ENCODE measurements at regions not wholly inside any gene's neighbourhood (a gene's known extent, or its start where the extent isn't known, plus 50 kb on each side); places are given as distances from the start of the nearest gene placed in this dataset.
"Not testable (repeated sequence)": the region's sequence is repeated elsewhere in the genome, so short reads cannot be mapped to it uniquely, and the experiment has no call there.

DNA sequence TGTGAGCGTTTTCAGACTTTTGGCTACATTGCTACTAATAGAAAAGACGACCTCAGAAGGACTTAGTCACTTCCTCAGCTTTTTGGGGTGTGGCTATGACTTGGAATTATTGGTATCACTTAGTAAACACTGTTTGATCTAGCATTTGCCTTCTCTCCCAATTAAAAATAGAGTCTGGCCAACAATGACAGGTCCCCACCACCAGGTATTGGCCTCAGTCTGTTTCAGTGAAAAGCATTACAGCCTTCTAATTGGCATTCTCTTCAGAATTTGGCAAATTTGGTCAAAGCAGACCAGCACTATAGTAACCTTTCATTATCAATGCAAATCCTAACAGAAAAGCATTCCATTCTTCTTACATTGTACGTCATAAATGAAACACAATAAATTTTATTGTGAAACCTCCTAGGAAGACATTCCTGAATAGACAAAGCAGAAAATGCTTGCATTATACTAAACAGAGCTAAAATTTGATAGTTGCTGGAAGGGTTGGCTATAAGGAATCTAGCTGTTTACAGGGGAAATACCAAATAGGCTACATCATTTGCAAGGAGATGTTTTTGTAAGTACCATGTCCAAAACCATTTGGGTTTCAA is 613.9 kb downstream of the IRS1 start:
- no peak for DNase-seq

DNA sequence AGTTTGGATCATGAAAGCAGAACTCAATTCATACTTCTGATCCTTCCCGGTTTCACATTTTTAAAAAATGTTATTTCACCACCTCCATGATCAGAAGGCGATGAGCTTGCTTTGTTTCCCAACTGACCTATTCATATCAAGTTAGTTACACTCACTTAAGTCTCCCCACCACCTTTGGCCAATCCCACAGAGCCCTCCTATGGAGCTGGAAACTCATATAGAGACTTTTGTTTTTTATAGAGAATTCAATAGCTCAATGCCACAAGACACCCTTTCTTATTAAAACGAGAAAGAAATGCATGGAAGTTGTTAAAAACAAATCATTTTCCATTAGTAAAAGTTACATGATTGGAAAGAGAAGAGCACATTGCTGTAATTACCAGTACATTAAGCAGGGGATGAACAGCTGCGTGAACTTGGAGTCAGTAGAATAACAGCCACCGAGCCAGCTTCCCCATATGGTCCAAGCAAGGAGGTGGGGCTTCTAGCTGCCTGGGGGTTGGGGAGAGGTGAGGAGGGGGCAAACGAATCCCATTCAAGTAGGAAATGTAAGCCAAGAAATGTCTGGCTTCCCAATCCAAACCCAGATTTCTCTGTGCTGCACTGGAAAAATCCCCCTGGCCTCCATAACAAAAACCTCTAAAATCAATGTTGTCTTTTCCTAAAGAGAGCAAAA is 614.5 kb downstream of the IRS1 start:
- no peak for DNase-seq

DNA sequence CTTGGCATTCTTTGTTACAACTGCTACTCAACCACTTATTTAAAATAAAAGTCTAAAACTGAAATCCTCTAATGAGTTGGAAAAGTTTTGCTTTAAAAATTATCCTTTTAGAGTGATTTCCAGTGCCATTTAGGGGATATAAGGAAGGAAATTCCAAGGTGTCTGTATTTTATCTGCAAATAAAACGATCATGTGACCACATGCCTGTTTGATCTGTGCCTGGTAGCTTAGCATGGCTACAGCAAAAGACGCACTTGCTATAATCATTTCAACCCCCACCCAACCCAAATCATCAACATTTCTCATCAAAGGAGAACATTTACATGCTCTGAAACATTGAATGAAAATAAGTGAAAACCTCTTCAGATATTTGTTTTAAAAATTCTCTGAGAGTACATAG is 615.1 kb downstream of the IRS1 start:
- no peak for DNase-seq

DNA sequence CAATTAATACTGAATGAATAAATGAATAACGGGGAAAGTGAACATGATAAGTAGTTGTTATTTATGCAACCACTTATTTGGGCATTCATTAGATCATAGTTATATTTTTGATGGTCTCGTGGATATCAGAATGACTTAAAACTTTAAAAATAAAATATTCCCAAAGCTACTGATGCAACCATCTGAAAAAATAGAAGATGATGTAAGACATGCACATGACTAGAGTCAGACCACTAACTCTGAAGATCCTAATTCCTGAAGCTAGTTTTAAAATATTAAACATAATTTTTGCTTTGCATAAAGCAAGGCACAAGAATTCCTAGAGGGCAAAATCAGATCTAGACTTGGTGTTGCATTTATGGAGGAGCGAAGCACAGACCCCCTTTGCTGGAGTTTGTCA is 616.1 kb downstream of the IRS1 start:
- no peak for DNase-seq

DNA sequence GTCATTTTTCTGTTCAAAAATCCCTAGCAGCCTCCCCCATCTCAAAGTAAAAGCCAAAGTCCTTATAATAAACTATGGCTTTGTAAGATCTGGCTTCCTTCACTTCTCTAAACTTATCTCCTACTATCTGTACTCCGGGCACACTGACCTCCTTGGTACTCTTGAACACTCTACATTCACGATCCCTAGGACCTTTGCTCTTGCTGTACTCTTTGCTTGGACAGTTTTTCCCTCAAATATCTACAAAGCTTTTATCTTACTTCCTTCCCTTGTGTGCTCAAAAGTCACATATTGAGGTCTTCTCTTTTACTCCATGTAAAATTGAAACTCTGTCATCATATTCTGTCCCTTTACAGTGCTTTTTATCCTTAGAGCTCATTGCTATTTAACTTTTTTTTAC is 616.6 kb downstream of the IRS1 start:
- DNase-seq, result no peak

DNA sequence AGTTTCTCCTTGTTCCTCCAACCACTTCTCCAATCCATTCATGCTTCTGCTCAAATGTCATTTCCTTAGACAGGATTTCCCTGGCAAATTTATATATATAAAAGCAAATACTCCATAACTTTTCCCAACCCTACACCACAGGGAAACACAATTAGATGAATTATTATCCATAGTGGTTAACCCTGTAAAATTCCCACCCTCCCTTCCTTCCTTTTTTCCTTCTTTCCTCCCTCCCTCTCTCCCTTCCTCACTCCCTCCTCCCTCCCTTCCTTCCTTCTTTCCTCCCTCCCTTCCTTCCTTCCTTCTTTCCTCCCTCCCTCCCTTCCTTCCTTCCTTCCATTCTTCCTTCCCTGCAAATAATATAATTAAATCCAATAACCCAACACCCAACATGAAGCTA is 617.7 kb downstream of the IRS1 start:
- no peak for DNase-seq

DNA sequence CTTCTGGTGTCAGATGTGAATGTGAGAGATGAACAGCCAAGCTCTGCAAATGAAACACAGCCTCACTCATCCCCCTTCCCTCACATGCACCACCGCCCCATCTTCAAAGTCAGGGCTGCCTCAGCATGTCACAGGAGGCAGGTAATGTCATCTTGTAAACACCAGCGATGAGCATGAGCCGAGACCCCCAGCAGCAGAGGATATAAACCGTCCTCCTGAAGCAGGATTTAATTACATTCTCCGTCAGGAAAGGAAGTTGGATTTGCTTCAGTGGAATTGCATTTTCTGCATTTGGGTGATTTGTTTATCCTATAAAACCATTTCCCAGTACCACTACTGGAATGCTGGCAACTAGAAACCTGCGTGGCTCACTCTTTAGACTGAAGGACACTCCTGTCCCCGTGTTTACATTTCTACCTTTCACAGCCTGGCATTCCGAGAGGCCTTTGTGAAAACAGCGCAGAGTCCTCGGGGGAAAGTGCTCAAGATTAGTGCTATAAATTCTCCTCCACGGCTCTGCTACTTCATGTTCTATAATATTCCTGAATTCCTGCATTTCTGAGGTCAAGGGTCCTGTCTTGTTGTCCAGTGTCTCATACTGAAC is 619.2 kb downstream of the IRS1 start:
- DNase-seq, result no peak

DNA sequence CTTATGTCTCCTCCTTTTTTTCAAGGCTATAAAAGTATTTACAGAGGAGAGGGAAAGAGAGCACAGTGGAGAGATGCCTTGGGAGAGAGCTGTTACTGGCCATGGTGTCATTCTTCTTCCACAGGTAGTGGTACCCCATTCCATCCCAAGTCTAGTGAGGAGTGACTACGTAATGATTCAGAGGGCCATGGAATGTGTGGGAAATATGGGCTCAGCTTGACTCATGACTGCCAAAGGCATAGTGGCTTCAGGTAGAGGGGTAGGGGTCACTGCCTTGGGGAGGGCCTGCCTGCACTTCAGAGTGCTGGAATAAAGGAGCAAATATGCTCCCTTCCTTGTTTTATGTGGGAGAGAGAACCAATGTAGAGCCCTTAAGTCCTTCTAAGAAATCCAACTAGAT is 620.6 kb downstream of the IRS1 start:
- DNase-seq, result no peak

DNA sequence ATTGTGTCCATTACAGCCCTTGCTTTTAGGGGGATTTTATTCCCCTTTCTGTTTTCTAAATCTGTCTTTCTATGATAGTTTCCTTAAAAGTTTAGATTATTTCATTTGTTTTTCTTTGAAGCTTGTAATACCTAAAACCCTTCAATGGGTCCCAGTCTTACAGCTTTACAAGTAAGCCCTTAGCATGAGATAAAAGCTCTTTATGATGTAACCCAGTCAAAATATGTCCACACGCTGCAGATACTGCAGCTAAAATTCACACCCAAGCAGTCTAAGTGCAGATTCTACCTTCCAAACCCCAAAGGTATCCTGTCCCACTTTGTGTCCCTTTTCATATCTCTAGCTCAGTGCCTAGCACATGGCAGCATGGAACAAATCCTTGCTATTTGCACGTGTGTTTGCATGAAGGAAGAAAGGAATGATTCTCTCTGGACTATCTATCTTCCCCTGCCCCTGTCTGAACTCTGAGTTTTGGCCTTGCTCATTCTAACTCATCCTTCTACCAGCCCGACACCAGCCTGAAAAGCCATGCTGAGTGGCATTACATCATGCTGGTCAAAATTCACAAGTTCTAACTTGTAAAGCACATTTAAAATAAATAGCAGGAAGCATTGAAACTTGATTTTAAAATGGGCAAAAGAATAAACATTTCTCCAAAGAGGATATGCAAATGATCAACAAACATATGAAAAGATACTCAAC is 623.2 kb downstream of the IRS1 start:
- DNase-seq, result no peak

DNA sequence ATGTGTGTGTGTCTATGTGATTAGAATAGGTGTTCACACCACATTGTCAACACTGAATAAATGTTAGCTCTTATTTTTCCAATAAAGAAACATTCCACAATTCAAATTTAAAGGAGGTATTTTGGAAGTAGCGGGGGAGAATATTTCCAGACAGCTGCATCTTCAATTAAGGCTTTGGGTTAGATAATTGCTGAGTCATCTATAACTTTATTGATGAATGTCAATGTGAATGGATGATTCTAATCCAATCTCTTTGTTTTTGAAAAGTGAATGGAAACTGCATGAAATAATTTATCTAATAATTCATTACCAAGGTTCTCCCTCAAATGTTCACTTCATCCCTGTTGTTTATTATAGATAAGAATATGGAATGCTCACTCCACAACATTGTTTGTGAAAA is 625.2 kb downstream of the IRS1 start:
- DNase-seq, result no peak

DNA sequence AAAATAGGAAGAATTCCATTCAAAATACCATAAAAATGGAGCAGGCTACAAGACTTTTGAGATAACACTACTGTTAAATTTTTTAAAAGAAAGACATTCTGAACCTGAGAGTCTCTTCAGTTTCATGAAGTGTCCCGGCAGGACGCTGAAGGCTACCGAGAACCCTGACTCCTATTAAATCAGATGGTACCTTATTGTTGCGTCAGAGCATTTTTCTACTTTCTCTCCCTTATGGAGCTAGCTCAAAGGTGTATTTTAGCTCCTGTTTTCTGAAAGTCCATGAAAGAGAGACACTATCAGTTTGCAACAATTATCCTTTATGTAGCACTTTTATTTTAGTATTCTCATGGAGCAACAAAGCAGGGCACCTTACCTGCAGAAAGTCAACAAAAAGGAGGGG is 626.7 kb downstream of the IRS1 start:
- DNase-seq, result no peak

DNA sequence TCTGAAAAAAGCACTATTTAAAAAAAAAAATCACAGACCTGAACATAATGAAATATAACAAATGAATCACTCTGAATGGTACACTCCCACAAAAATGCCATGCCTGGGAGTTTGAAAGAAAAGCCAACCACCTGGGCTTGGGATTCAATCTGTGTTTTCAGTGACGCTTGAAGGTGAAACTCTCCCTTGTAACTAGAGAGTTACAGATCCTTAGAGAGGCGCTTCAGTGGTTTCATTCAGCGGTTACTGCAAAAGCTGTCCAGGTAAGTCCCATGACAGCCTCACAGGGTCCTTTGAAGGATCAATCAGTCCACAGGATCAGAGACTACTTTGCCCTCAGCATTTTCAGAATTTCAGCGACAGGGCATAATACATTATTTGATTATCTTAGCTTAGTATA is 627.3 kb downstream of the IRS1 start:
- DNase-seq, result no peak

DNA sequence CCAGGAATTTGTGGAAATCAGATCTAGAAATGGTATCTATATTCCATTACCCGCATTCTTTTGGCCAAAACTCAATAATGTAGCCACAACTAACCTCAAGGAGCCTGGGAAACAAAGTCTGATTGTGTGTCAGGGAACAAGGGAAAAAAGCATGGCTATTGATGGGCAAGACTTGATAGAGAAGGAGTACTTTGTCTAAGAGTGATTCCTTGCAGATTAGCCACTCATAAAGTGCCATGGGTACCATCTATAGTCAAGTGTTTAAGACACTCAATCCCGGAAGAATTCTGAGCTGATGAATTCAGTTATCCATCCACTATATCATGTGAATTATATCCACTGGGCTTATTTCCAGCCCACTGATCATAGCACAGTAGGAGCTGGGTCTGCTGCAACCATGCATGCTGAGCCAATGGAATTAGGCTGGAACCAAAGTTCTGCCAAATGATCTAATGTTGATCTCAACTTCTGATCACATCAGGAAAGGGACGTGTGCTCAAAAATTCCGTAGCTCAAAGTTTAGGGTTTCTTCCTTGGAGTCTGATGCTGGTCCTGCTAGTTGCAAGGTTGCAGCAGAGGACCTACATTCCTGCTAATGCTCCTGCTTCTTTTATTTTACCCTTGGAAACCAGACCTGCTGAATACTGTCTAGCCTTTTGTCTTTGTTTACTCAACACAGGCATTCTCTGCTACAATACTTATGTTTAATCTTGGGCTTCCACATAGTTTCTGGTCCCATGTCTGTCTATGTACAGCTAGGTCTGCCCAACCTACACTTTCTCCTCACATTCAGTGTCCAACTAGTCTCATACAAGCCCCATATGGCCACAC is 629.7 kb downstream of the IRS1 start:
- DNase-seq, result no peak

DNA sequence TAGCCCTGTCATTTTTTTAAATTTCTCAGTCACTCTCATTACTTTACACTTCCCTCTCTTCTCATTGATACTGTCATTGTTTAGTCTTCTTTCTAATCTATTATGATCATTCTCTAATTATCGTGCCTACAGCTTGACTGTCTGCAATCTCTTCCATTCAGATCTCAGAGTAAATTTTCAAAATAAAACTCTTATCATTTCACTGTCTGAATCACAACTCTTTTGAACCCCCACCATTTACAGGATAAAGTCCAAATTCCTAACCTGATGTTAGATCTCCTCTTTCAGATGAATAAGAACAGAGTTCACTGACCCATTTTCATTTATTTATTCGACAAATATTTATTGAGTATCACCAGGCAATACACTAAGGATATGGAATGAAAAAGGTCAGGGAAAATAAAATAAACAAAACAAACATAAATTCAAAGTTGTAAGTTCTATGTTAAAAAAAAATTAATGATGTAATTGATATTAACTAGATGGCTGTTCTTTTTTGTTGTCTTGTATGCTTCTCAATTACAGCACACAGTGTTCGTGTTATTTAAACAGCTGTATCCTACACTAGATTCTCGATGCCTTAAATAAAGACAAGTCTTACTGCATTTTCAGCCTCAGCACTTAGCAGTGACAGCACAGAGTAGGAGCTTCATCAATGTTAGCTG is 631.0 kb downstream of the IRS1 start:
- DNase-seq, result no peak

DNA sequence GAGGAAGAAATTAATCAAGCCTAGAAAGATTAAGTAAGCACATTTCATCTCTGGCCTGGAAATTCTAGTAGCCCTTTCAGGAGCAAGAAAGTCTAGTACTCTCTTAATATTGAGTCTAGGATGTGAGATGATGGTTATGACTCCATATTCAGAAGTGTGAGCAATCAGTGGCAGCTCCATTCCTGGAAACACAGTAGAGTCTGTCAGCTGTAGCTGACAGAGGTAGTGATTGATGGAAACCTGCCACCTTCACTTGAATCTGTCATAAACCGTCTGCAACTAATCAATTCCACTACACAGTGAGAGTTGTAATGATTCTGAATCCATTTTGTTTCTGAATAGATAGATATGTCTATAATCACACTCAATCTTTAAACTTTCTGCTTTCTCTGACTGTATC is 635.1 kb downstream of the IRS1 start:
- DNase-seq, result no peak

DNA sequence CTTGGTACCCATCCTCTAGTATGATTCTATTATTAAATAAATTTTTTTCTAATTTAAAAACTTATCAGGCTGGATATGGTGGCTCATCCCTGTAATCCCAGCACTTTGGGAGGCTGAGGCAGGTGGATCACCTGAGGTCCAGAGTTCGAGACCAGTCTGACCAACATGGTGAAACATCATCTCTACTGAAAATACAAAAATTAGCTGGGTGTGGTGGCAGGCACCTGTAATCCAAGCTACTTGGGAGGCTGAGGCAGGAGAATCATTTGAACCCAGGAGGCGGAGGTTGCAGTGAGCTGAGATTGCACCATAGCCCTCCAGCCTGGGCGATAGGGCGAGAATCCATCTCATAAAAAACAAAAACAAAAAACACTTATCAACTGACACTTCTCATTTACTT is 639.0 kb downstream of the IRS1 start:
- not testable (repeated sequence) for DNase-seq

DNA sequence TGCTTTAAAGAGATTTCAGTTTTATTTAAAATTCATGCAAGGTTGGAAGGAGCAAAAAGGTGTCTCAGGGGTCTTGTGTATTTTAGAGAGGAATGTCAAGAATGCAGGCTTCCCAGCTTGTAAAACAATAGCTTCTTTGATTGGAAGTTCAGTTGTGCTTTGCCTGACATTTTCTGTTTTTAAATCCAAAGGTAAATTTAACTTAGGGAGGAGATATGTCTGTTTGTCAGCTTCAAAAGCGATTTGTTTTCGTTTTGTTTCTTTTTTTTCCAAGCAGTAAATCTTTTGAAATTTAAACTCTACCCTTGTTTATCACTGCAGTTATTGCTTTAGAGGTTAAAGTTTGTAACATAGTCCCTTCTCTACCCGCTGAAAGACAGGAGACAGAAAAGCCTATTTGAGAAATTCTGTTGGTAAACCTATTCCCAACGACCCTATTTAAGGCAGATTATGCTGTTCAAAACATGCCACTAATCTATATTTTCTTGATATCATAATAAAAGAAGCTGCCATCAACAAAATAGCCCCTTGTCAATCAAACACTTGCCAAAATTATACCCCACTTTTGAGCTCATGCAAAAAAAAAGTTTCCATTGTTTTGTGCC is 639.6 kb downstream of the IRS1 start:
- no peak for DNase-seq

DNA sequence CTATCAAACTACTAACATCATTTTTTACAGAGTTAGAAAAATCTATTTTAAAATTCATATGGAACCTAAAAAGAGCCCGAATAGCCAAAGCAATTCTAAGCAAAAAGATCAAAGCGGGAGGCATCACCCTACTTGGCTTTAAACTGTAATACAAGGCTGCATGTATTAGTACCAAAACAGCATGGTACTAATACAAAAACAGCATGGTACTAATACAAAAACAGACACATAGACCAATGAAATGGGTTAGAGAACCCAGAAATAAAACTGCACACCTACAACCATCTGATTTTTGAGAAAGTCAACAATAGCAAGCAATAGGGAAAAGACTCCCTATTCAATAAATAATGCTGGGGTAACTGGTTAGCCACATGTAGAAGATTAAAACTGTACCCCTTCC is 640.7 kb downstream of the IRS1 start:
- no peak for DNase-seq

DNA sequence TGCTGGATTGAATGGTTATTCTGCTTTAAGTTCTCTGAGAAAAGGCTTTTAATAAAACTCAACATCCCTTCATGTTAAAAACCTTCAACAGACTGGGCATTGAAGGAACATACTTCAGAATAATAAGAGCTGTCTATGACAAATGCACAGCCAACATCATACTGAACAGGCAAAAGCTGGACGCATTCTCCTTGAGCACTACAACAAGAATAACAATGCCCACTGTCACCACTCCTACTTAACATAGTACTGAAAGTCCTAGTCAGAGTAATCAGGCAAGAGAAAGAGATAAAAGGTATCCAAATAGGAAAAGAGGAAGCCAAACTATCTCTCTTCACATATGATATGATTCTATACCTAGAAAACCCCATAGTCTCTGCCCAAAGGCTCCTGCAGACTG is 641.4 kb downstream of the IRS1 start:
- no peak for DNase-seq

DNA sequence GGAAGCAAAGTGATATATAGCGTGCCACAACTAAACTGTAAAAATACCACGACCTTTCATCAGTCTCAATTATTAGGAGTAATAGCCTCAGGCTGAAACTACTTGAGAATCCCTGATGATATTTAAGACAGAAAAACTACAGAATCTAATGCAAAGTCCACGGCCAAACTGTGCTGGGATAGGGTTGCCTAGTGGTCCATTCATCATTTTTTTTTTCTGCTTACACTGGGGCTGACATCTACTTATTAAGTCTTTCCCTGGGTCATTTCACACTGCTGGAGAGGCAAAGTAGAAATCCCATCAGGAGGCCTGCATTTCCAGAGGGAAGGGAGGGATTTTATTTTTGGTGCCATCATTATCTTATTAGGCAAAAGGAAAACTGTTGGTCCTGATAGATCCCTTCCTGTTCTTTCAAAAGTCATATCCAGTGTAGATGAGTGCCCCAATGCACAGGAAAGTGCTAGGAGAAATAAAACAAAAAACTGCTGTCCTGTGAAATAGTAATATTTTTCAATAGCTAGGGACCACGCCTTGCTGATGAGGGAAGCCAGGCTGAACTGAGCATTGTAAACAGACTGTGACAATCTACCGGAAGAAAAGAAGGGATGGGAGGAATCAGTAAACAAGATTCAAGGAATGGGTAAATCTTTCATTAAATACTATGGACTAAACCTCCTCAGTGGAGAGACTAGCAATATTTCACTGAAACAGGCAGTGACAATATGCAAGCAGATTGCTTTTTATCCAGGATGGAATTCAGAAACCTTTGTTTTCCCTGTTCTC is 644.3 kb downstream of the IRS1 start:
- no peak for DNase-seq

DNA sequence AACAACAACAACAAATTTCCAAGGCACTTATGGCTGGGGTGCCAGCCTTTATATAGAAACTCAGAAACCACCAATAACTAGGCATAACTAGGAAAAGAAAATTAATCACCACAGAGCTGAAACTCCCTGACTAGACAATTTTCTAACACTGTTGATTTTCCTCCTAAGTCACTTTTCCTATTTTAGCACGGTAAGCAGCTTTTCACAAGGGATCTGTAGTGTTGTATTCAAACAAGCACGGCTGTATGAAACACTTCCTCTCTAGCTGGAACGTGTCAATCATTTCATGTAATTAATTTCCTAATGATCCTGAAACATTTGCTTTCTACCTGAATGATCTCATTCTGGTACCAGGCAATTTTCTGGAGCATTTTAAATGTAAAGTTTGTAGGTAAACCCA is 645.0 kb downstream of the IRS1 start:
- no peak for DNase-seq

All from SHP77 (cell line).